ENCODE measurements at regions not wholly inside any gene's neighbourhood (a gene's known extent, or its start where the extent isn't known, plus 50 kb on each side); places are given as distances from the start of the nearest gene placed in this dataset.
A peak's percentile ranks its signal among the peaks of the same experiment; 100 is the strongest.

- H3K4me3 ChIP-seq (ENCODE audit: low read length) = no peak overlapping the region
- H3K4me1 ChIP-seq (ENCODE audit: control insufficient read depth, insufficient read depth, low read length) = peaks cover 7% of the 10 kb centered on the region
- H3K36me3 ChIP-seq (ENCODE audit: insufficient read depth, low read length) = no peaks in the 10 kb centered on the region
- H3K4me2 ChIP-seq (ENCODE audit: low read length) = no peak overlapping the region
- no peaks in the 10 kb centered on the region for H3K27me3 ChIP-seq (ENCODE audit: control insufficient read depth, insufficient read depth, low read length)
- no peak overlapping the region for H3K9ac ChIP-seq (ENCODE audit: low read depth, low read length)
- H3K9me3 ChIP-seq (replicated peaks; ENCODE audit: low read length) = no peaks in the 10 kb centered on the region
Observed at GRCh38 chr13:34654647-34655046, 287.4 kb upstream of the NBEA start.

DNA sequence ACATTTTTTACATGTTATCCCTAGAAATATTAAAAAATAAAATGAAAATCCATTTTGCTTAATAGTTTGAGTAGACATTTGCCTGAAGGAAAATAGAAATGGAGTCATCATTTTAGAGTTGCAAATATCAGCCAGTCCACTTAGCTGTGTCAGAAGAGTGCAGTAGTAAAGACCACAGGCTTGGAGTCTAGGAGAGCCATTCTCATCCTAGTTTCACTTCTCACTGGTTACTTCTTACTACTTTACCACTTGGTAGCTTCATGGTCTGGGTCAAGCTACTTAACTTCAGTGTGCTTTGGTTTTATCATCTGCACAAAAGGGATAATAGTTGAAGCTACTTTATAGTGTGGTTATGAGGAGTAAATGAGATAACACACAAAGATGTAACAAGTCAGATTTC lies 286.5 kb upstream of the NBEA start:
- no peak overlapping the region for H3K4me2 ChIP-seq (ENCODE audit: low read length)
- H3K4me3 ChIP-seq (ENCODE audit: low read length) = no peak overlapping the region
- H3K4me1 ChIP-seq (ENCODE audit: control insufficient read depth, insufficient read depth, low read length) = peaks cover 7% of the 10 kb centered on the region
- H3K36me3 ChIP-seq (ENCODE audit: insufficient read depth, low read length) = no peaks in the 10 kb centered on the region
- H3K27me3 ChIP-seq (ENCODE audit: control insufficient read depth, insufficient read depth, low read length) = no peaks in the 10 kb centered on the region
- no peak overlapping the region for H3K9ac ChIP-seq (ENCODE audit: low read depth, low read length)
- no peaks in the 10 kb centered on the region for H3K9me3 ChIP-seq (replicated peaks; ENCODE audit: low read length)

GRCh38 chr13:34657716-34658115 lies 284.4 kb upstream of the NBEA start:
- H3K4me3 ChIP-seq (ENCODE audit: low read length) = no peak overlapping the region
- H3K9me3 ChIP-seq (replicated peaks; ENCODE audit: low read length) = no peaks in the 10 kb centered on the region
- no peaks in the 10 kb centered on the region for H3K36me3 ChIP-seq (ENCODE audit: insufficient read depth, low read length)
- no peak overlapping the region for H3K9ac ChIP-seq (ENCODE audit: low read depth, low read length)
- no peak overlapping the region for H3K4me2 ChIP-seq (ENCODE audit: low read length)
- no peaks in the 10 kb centered on the region for H3K27me3 ChIP-seq (ENCODE audit: control insufficient read depth, insufficient read depth, low read length)
- H3K4me1 ChIP-seq (ENCODE audit: control insufficient read depth, insufficient read depth, low read length) = peaks cover 7% of the 10 kb centered on the region

DNA sequence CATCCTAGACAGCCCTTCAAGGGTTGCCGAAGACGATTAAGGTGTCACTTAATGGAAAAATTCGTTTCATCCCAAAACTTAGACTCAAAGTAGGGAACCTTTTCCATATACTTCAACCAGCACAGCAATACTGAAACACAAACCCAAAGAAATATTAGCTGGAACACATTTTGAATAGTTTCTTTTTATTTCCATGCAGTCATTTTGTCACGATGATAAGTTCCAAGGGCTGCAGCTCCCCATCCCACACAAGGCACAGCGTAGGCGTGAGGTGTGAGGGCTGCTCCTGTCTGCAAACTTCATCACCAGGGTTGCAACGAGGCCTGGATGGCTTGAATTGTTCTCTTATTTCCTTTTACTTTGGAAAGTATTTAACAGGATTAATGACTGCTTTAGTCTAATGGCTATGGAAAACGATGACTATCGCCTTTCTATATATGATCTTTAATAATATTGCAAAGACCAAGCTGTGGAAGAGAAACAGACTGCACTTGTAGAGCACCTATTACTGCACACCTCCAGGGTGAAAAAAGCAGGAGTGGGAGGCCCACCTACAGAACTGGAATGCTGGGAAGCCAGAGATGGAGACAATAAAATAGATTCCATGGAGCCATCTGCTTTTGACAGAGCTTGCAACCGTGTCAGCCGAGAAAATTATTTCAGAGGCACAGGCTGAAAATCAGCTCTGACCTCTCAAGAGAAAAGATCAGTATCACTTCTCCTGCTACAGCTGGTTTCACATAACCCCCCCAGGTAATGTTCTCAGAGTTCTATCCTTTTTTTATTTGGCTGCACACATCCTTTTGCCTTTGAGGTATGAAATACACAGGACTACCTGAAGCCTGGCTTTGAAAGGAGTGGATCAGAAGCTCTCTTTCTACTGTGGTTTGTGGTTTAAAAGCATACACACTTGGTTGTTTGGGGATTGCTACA lies 274.5 kb upstream of the NBEA start:
- H3K4me2 ChIP-seq (ENCODE audit: low read length) = no peak overlapping the region
- no peak overlapping the region for H3K9ac ChIP-seq (ENCODE audit: low read depth, low read length)
- H3K36me3 ChIP-seq (ENCODE audit: insufficient read depth, low read length) = no peaks in the 10 kb centered on the region

GRCh38 chr13:34671137-34671536 lies 270.9 kb upstream of the NBEA start:
- Histone ChIP-seq H3K36me3 (ENCODE audit: insufficient read depth, low read length) (no peaks in the 10 kb centered on the region), H3K9ac (ENCODE audit: low read depth, low read length) (no peak overlapping the region), H3K4me2 (ENCODE audit: low read length) (no peak overlapping the region), H3K4me1 (ENCODE audit: control insufficient read depth, insufficient read depth, low read length) (peaks cover 6% of the 10 kb centered on the region), H3K27me3 (ENCODE audit: control insufficient read depth, insufficient read depth, low read length) (no peaks in the 10 kb centered on the region), H3K4me3 (ENCODE audit: low read length) (no peak overlapping the region), H3K9me3 (replicated peaks; ENCODE audit: low read length) (no peaks in the 10 kb centered on the region)

More for the DNA sequence above, 274.5 kb upstream of the NBEA start:
- no peaks in the 10 kb centered on the region for H3K9me3 ChIP-seq (replicated peaks; ENCODE audit: low read length)
- peaks cover 6% of the 10 kb centered on the region for H3K4me1 ChIP-seq (ENCODE audit: control insufficient read depth, insufficient read depth, low read length)
- no peak overlapping the region for H3K4me3 ChIP-seq (ENCODE audit: low read length)
- no peaks in the 10 kb centered on the region for H3K27me3 ChIP-seq (ENCODE audit: control insufficient read depth, insufficient read depth, low read length)

DNA sequence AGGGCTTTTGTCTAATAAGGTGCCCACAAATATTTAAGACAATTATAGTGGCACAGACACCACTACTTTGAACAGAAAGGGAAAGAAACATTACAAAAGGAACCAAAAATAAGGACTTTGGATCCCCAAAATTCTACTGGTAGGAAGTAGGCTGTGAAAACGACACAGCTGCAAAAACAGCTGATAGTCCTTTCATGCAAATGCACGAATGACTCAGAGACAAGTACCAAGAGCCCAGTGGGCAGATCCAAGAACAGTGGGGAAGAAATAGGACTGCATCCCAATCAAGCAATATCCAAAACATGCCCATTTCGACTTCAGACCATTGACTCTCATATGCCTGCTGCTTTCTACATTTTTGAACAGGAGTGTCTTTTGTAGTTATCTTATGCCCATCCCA lies 269.4 kb upstream of the NBEA start:
- no peak overlapping the region for H3K4me3 ChIP-seq (ENCODE audit: low read length)

DNA sequence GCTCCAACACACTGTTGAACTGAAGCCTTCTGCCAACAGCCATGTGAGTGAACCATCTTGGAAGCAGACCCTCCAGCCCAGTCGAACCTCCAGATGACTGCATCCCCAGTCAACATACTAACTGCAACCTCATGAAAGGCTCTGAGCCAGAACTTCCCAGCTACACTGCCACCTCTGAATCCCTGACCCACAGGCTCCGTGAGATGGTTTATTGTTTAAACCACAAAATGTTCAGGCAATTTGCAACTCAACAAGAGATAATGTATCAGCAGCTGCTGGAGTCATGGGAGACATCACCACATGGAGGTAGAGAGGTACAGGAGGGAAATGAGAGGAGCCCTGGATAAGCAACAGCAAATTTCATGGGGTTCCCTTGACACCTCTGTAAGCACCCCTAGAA lies 266.4 kb upstream of the NBEA start:
- peaks cover 6% of the 10 kb centered on the region for H3K4me1 ChIP-seq (ENCODE audit: control insufficient read depth, insufficient read depth, low read length)

More for the DNA sequence above, 269.4 kb upstream of the NBEA start:
- Histone ChIP-seq H3K4me1 (ENCODE audit: control insufficient read depth, insufficient read depth, low read length) (peaks cover 6% of the 10 kb centered on the region), H3K36me3 (ENCODE audit: insufficient read depth, low read length) (no peaks in the 10 kb centered on the region), H3K4me2 (ENCODE audit: low read length) (peak overlapping the region; percentile 32), H3K27me3 (ENCODE audit: control insufficient read depth, insufficient read depth, low read length) (no peaks in the 10 kb centered on the region), H3K9me3 (replicated peaks; ENCODE audit: low read length) (no peaks in the 10 kb centered on the region), H3K9ac (ENCODE audit: low read depth, low read length) (no peak overlapping the region)

GRCh38 chr13:34678154-34678553 lies 263.9 kb upstream of the NBEA start:
- no peak overlapping the region for H3K4me3 ChIP-seq (ENCODE audit: low read length)
- no peaks in the 10 kb centered on the region for H3K4me1 ChIP-seq (ENCODE audit: control insufficient read depth, insufficient read depth, low read length)
- no peak overlapping the region for H3K4me2 ChIP-seq (ENCODE audit: low read length)
- no peaks in the 10 kb centered on the region for H3K9me3 ChIP-seq (replicated peaks; ENCODE audit: low read length)
- H3K9ac ChIP-seq (ENCODE audit: low read depth, low read length) = no peak overlapping the region
- no peaks in the 10 kb centered on the region for H3K36me3 ChIP-seq (ENCODE audit: insufficient read depth, low read length)
- H3K27me3 ChIP-seq (ENCODE audit: control insufficient read depth, insufficient read depth, low read length) = no peaks in the 10 kb centered on the region

More for the DNA sequence above, 266.4 kb upstream of the NBEA start:
- H3K9me3 ChIP-seq (replicated peaks; ENCODE audit: low read length) = no peaks in the 10 kb centered on the region
- H3K27me3 ChIP-seq (ENCODE audit: control insufficient read depth, insufficient read depth, low read length) = no peaks in the 10 kb centered on the region
- no peak overlapping the region for H3K4me3 ChIP-seq (ENCODE audit: low read length)
- H3K36me3 ChIP-seq (ENCODE audit: insufficient read depth, low read length) = no peaks in the 10 kb centered on the region
- H3K4me2 ChIP-seq (ENCODE audit: low read length) = no peak overlapping the region
- H3K9ac ChIP-seq (ENCODE audit: low read depth, low read length) = no peak overlapping the region

DNA sequence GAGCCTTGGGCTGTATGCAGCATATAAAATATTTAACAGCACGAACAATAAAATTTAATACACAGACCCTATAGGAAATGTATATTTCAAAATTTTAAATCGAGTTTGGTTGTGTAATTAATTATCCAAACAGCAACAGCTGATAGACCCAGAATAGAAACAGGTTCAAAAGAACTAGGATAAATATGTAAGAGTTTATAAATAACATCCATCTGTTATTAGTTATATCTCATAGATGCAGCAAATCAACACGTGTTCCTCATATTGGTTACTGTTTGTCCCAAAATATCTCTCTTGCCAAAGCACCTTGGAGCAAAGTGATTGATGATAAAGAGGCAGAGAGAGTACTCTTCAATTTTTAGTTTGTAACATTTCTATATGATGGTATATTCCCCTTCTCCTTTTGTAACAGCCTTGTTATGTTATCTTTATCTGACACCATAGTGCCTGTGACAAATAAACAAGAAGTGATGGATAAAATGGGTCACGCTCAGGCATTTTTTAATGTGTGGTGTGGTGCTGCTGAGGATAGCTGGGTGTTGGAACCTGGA lies 260.6 kb upstream of the NBEA start:
- no peaks in the 10 kb centered on the region for H3K9me3 ChIP-seq (replicated peaks; ENCODE audit: low read length)
- no peak overlapping the region for H3K9ac ChIP-seq (ENCODE audit: low read depth, low read length)
- H3K27me3 ChIP-seq (ENCODE audit: control insufficient read depth, insufficient read depth, low read length) = no peaks in the 10 kb centered on the region

DNA sequence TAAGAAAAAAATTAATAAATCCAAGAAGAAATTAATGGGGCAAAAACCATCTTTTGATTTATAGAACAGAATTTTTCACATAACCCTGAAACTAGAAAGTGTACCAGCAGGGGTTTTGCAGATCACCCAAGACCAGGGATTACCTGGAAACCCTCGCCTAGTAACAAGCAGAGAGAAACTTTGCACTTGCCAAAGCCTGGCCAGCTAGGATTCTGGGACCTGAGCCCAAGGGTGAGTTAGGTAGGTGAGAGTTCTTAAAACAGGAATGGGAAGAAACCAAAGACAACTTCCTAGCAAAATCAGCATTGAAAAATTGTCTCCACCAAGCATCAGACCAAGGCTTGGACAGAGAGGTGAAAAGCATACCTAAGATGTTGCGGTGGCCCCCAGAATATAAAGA lies 247.0 kb upstream of the NBEA start:
- Histone ChIP-seq H3K36me3 (ENCODE audit: insufficient read depth, low read length) (no peaks in the 10 kb centered on the region), H3K4me3 (ENCODE audit: low read length) (no peak overlapping the region), H3K4me1 (ENCODE audit: control insufficient read depth, insufficient read depth, low read length) (peaks cover 4% of the 10 kb centered on the region), H3K4me2 (ENCODE audit: low read length) (no peak overlapping the region), H3K9ac (ENCODE audit: low read depth, low read length) (no peak overlapping the region), H3K9me3 (replicated peaks; ENCODE audit: low read length) (no peaks in the 10 kb centered on the region), H3K27me3 (ENCODE audit: control insufficient read depth, insufficient read depth, low read length) (no peaks in the 10 kb centered on the region)

More for the DNA sequence above, 260.6 kb upstream of the NBEA start:
- H3K4me2 ChIP-seq (ENCODE audit: low read length) = no peak overlapping the region
- H3K36me3 ChIP-seq (ENCODE audit: insufficient read depth, low read length) = no peaks in the 10 kb centered on the region
- H3K4me1 ChIP-seq (ENCODE audit: control insufficient read depth, insufficient read depth, low read length) = no peaks in the 10 kb centered on the region
- H3K4me3 ChIP-seq (ENCODE audit: low read length) = no peak overlapping the region

GRCh38 chr13:34696296-34696695 lies 245.8 kb upstream of the NBEA start:
- Histone ChIP-seq H3K36me3 (ENCODE audit: insufficient read depth, low read length) (no peaks in the 10 kb centered on the region), H3K4me1 (ENCODE audit: control insufficient read depth, insufficient read depth, low read length) (peaks cover 4% of the 10 kb centered on the region), H3K4me2 (ENCODE audit: low read length) (no peak overlapping the region), H3K9me3 (replicated peaks; ENCODE audit: low read length) (no peaks in the 10 kb centered on the region), H3K4me3 (ENCODE audit: low read length) (no peak overlapping the region), H3K9ac (ENCODE audit: low read depth, low read length) (no peak overlapping the region), H3K27me3 (ENCODE audit: control insufficient read depth, insufficient read depth, low read length) (no peaks in the 10 kb centered on the region)

GRCh38 chr13:34696741-34697140 lies 245.3 kb upstream of the NBEA start:
- Histone ChIP-seq H3K9ac (ENCODE audit: low read depth, low read length) (no peak overlapping the region), H3K9me3 (replicated peaks; ENCODE audit: low read length) (no peaks in the 10 kb centered on the region), H3K4me3 (ENCODE audit: low read length) (no peak overlapping the region), H3K4me2 (ENCODE audit: low read length) (no peak overlapping the region), H3K4me1 (ENCODE audit: control insufficient read depth, insufficient read depth, low read length) (peaks cover 4% of the 10 kb centered on the region), H3K36me3 (ENCODE audit: insufficient read depth, low read length) (no peaks in the 10 kb centered on the region), H3K27me3 (ENCODE audit: control insufficient read depth, insufficient read depth, low read length) (no peaks in the 10 kb centered on the region)

All from skeletal muscle satellite cell (primary cell).